Colonic mucosa (tissue), 4 donors: ENCODE measurements at regions not wholly inside any gene's neighbourhood (a gene's known extent, or its start where the extent isn't known, plus 50 kb on each side); places are given as distances from the start of the nearest gene placed in this dataset.

Experiments
- DNase-seq: peaks from one replicate; pipeline ENCODE4 v3.0.0-alpha.2; 2020
- H3K27ac ChIP-seq: fragments of 200-600 bp; one replicate; pipeline ENCODE4 v1.8.0; 2021
- H3K27me3 ChIP-seq: fragments of 200-600 bp; one replicate; pipeline ENCODE4 v1.8.0; 2021
- H3K36me3 ChIP-seq: fragments of 200-600 bp; one replicate; pipeline ENCODE4 v1.8.0; 2021
- H3K4me1 ChIP-seq: fragments of 200-600 bp; one replicate; pipeline ENCODE4 v1.8.0; 2021; ENCODE audit warnings: mild to moderate bottlenecking
- H3K4me3 ChIP-seq: fragments of 200-600 bp; one replicate; pipeline ENCODE4 v1.8.0; 2021
- H3K9ac ChIP-seq, 2 donors: one replicate each; pipeline ENCODE4 v1.7.0; 2013; ENCODE audit warnings: control low read depth in 2 of 2, low read depth in 2 of 2, low read length in 2 of 2
- H3K9me3 ChIP-seq: fragments of 200-600 bp; one replicate; pipeline ENCODE4 v1.8.0; 2021
- CTCF ChIP-seq: fragments of 200-600 bp; IDR thresholded peaks from one replicate; pipeline ENCODE4 v1.8.0; 2022; ENCODE audit warnings: antibody characterized with exemption, mild to moderate bottlenecking
- intact Hi-C: fragments of 100-400 bp; cut with DNase I; formaldehyde crosslinking; loops from one replicate; pipeline ENCODE4 v1.14.1; 2022
- donor health status: healthy.
- donor health status: DM: no; HTN: no; CAD: no.
- donor health status: DM: no; HTN: no; CAD: no.

DNA sequence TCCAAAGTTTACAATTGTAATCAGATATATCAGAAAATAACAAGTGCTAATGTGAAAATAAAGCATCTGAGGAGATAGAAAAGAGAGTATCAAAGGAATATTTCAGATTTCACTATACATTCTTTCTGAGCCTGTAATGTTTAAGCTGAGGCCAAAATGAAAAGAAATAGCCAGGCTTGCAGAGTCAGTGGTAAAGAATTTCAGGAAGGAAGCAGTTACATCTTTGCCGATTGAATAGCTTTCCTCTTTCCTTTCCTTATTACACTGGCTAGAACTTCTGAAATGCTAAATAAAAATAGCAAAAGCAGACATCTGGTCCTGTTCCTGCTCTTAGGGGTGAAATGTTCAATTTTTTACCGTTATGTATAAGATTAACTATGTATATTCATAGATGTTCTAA, 1441.6 kb upstream of the PCDH7 start:
- DNase-seq, result no peak
- Histone ChIP-seq H3K27ac (no peak overlapping the region), H3K4me1 (no peaks in the 10 kb centered on the region), H3K36me3 (no peaks in the 10 kb centered on the region), H3K4me3 (no peak overlapping the region), H3K27me3 (no peaks in the 10 kb centered on the region), H3K9ac (no peak overlapping the region), H3K9me3 (no peaks in the 10 kb centered on the region)
- TF ChIP-seq CTCF, result no peak
- intact Hi-C loops, result no loop called here

DNA sequence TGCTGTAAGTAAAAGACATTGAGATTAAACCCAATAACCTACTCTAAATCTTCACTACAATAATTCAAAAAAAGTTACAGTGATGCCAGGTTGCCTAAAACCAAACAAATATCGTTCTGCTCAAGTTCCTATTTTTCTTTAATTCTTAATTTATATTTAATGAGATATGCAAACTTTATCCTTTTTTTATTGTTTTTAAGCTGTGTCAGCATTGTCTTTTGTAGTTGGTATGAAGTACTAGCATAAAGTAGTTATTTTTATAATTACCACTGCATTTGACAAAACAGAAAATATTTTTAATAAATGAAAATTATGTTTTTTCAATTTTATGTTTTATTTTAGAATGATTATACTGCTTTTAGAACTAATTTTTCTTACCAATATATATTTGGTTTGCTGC, 1431.1 kb upstream of the PCDH7 start:
- H3K36me3 ChIP-seq, result no peaks in the 10 kb centered on the region
- no peak overlapping the region for H3K4me3 ChIP-seq
- H3K9ac ChIP-seq, result no peak overlapping the region
- H3K9me3 ChIP-seq, result no peaks in the 10 kb centered on the region
- no peak for TF ChIP-seq CTCF
- no peak for DNase-seq
- intact Hi-C loops, result no loop called here
- no peaks in the 10 kb centered on the region for H3K4me1 ChIP-seq
- no peak overlapping the region for H3K27ac ChIP-seq
- no peaks in the 10 kb centered on the region for H3K27me3 ChIP-seq

DNA sequence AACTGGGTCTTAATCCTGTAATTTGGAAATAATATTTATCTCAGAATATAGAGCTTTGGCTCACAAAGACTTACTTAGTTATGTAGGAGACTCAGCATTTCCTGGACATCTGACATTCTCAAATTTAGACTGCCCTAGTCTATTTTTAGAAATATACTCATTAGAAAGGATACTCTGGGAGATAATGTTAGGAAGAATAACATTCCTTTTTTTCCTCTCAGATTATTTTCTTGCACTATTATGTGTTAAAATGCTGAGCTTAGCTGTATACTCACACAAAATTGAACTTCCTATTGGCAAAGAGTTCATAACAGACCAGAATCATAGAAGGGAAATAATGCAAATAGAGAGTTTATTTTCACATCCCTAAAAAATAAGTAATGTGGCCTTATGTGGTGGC, 1424.9 kb upstream of the PCDH7 start:
- Histone ChIP-seq H3K27ac (no peak overlapping the region), H3K4me3 (no peak overlapping the region), H3K27me3 (no peaks in the 10 kb centered on the region), H3K4me1 (no peaks in the 10 kb centered on the region), H3K9ac (no peak overlapping the region), H3K9me3 (no peaks in the 10 kb centered on the region), H3K36me3 (no peaks in the 10 kb centered on the region)
- DNase-seq, result no peak
- no peak for TF ChIP-seq CTCF
- intact Hi-C loops, result no loop called here

GRCh38 chr4:29304595-29304994, 1415.6 kb upstream of the PCDH7 start:
- Histone ChIP-seq H3K36me3 (no peaks in the 10 kb centered on the region), H3K4me3 (no peak overlapping the region), H3K9ac (no peak overlapping the region), H3K9me3 (no peaks in the 10 kb centered on the region), H3K4me1 (no peaks in the 10 kb centered on the region), H3K27me3 (no peaks in the 10 kb centered on the region), H3K27ac (no peak overlapping the region)
- no peak for DNase-seq
- intact Hi-C loops, result no loop called here
- no peak for TF ChIP-seq CTCF

DNA sequence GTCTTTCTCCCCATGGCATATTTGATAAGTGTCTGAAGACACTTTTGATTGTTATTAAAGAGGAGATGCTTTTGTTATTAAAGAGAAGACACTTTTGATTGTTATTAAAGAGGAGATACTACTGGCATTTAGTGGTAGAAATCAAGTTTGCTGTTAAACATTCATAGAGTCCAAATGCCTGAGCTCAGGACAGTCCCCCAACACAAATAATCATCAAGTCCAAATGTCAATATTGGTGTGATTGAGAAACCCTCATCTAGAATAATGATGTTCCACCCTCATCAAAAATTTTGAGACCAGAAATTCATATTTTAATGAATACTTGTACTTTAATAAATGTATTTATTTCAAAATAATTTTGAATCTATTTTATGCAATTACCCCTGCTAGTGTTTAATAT, 1412.9 kb upstream of the PCDH7 start:
- no peak for TF ChIP-seq CTCF
- intact Hi-C loops, result no loop called here
- H3K27ac ChIP-seq, result no peak overlapping the region
- no peak for DNase-seq
- H3K9ac ChIP-seq, result no peak overlapping the region
- H3K4me1 ChIP-seq, result no peaks in the 10 kb centered on the region
- H3K27me3 ChIP-seq, result no peaks in the 10 kb centered on the region
- no peaks in the 10 kb centered on the region for H3K36me3 ChIP-seq
- no peak overlapping the region for H3K4me3 ChIP-seq
- H3K9me3 ChIP-seq, result no peaks in the 10 kb centered on the region

- TF ChIP-seq CTCF, result no peak
- Histone ChIP-seq H3K4me1 (no peaks in the 10 kb centered on the region), H3K9ac (no peak overlapping the region), H3K27ac (no peak overlapping the region), H3K36me3 (no peaks in the 10 kb centered on the region), H3K9me3 (no peaks in the 10 kb centered on the region), H3K4me3 (no peak overlapping the region), H3K27me3 (no peaks in the 10 kb centered on the region)
- no peak for DNase-seq
- intact Hi-C loops, result no loop called here
Observed at GRCh38 chr4:29307755-29308154, 1412.4 kb upstream of the PCDH7 start.
